ENCODE measurements at regions not wholly inside any gene's neighbourhood (a gene's known extent, or its start where the extent isn't known, plus 50 kb on each side); places are given as distances from the start of the nearest gene placed in this dataset.

- TF ChIP-seq POLR2A (IDR thresholded peaks at IDR 0.05) (no peak), CTCF (IDR thresholded peaks at IDR 0.05) (no peak)
Measured at GRCh38 chr2:72050734-72051133, 96.9 kb downstream of the CYP26B1 start.

Measured in stomach (tissue), 4 donors.